NCI-H345 (cell line): ENCODE measurements at regions not wholly inside any gene's neighbourhood (a gene's known extent, or its start where the extent isn't known, plus 50 kb on each side); places are given as distances from the start of the nearest gene placed in this dataset.
"Not testable (repeated sequence)": the region's sequence is repeated elsewhere in the genome, so short reads cannot be mapped to it uniquely, and the experiment has no call there.

ENCODE experiments used
- DNase-seq: peaks from one replicate; lab custom pipeline; 2025; lab: John Stamatoyannopoulos, UW

GRCh38 chr7:83306502-83306901, 143.8 kb upstream of the PCLO start:
- DNase-seq = no peak

GRCh38 chr7:83305027-83305426, 142.3 kb upstream of the PCLO start:
- no peak for DNase-seq

- DNase-seq = no peak
Measured at GRCh38 chr7:83301416-83301815, 138.7 kb upstream of the PCLO start.

- DNase-seq = no peak
Measured at GRCh38 chr7:83290211-83290610, 127.5 kb upstream of the PCLO start.

- DNase-seq = no peak
Measured at GRCh38 chr7:83289419-83289993, 126.8 kb upstream of the PCLO start.

- no peak for DNase-seq
Measured at GRCh38 chr7:83280671-83281070, 118.0 kb upstream of the PCLO start.

- DNase-seq = no peak
Measured at GRCh38 chr7:83276250-83276649, 113.6 kb upstream of the PCLO start.

- DNase-seq = no peak
Measured at GRCh38 chr7:83273699-83274098, 111.0 kb upstream of the PCLO start.

GRCh38 chr7:83271212-83272099, 108.8 kb upstream of the PCLO start:
- peak; percentile 20 for DNase-seq

- no peak for DNase-seq
Measured at GRCh38 chr7:83270407-83270806, 107.7 kb upstream of the PCLO start.

- peak; percentile 4 for DNase-seq
Measured at GRCh38 chr7:83267141-83267631, 104.5 kb upstream of the PCLO start.

- not testable (repeated sequence) for DNase-seq
Measured at GRCh38 chr7:83263442-83264034, 100.9 kb upstream of the PCLO start.

GRCh38 chr7:83259064-83259463, 96.4 kb upstream of the PCLO start:
- DNase-seq = no peak

GRCh38 chr7:83248000-83248399, 85.3 kb upstream of the PCLO start:
- DNase-seq = no peak

GRCh38 chr7:83219231-83219630, 56.5 kb upstream of the PCLO start:
- DNase-seq = not testable (repeated sequence)

- DNase-seq = no peak
Measured at GRCh38 chr7:83212883-83213282, 50.2 kb upstream of the PCLO start.
